ENCODE measurements at regions not wholly inside any gene's neighbourhood (a gene's known extent, or its start where the extent isn't known, plus 50 kb on each side); places are given as distances from the start of the nearest gene placed in this dataset.

GRCh38 chr2:65504201-65504600 lies 71.8 kb upstream of the SPRED2 start:
- Histone ChIP-seq H3K9ac (ENCODE audit: low read length) (no peak overlapping the region), H3K27me3 (ENCODE audit: low read length) (no peaks in the 10 kb centered on the region)
- TF ChIP-seq CTCF (IDR thresholded peaks at IDR 0.05; ENCODE audit: insufficient read depth, low read length, poor library complexity, severe bottlenecking) (no peak), EZH2phosphoT487 (conservative IDR thresholded peaks at IDR 0.05; ENCODE audit: low read length) (no peak)

GRCh38 chr2:65503746-65504145 lies 71.3 kb upstream of the SPRED2 start:
- no peaks in the 10 kb centered on the region for H3F3A ChIP-seq (ENCODE audit: insufficient read depth)
- no peaks in the 10 kb centered on the region for H3K9me2 ChIP-seq (replicated peaks; ENCODE audit: insufficient read depth, low read length)
- H3K9me3 ChIP-seq (ENCODE audit: insufficient read depth, low read length) = no peaks in the 10 kb centered on the region
- H2AFZ ChIP-seq (ENCODE audit: low read depth, low read length, severe bottlenecking) = no peak overlapping the region
- H3K9ac ChIP-seq (ENCODE audit: low read length) = no peak overlapping the region
- H3K79me2 ChIP-seq (ENCODE audit: insufficient read depth, low read length) = no peaks in the 10 kb centered on the region
- H3K4me2 ChIP-seq (ENCODE audit: low read depth, low read length, poor library complexity, severe bottlenecking) = no peak overlapping the region
- no peaks in the 10 kb centered on the region for H3K27me3 ChIP-seq (ENCODE audit: low read length)
- H3K27ac ChIP-seq (ENCODE audit: low read depth, low read length) = no peak overlapping the region
- no peaks in the 10 kb centered on the region for H4K20me1 ChIP-seq (ENCODE audit: low read depth, low read length)
- no peak overlapping the region for H3K4me3 ChIP-seq (ENCODE audit: insufficient read depth, low read length, poor library complexity, severe bottlenecking)
- H3K36me3 ChIP-seq (ENCODE audit: low read length) = no peaks in the 10 kb centered on the region
- TF ChIP-seq EZH2phosphoT487 (conservative IDR thresholded peaks at IDR 0.05; ENCODE audit: low read length) (no peak), CTCF (IDR thresholded peaks at IDR 0.05; ENCODE audit: insufficient read depth, low read length, poor library complexity, severe bottlenecking) (no peak)

More at GRCh38 chr2:65504201-65504600, 71.8 kb upstream of the SPRED2 start:
- H3F3A ChIP-seq (ENCODE audit: insufficient read depth) = no peaks in the 10 kb centered on the region
- no peaks in the 10 kb centered on the region for H3K36me3 ChIP-seq (ENCODE audit: low read length)
- H3K79me2 ChIP-seq (ENCODE audit: insufficient read depth, low read length) = no peaks in the 10 kb centered on the region
- no peaks in the 10 kb centered on the region for H4K20me1 ChIP-seq (ENCODE audit: low read depth, low read length)
- H3K9me2 ChIP-seq (replicated peaks; ENCODE audit: insufficient read depth, low read length) = no peaks in the 10 kb centered on the region
- H2AFZ ChIP-seq (ENCODE audit: low read depth, low read length, severe bottlenecking) = no peak overlapping the region
- no peak overlapping the region for H3K27ac ChIP-seq (ENCODE audit: low read depth, low read length)
- H3K4me3 ChIP-seq (ENCODE audit: insufficient read depth, low read length, poor library complexity, severe bottlenecking) = no peak overlapping the region
- H3K4me2 ChIP-seq (ENCODE audit: low read depth, low read length, poor library complexity, severe bottlenecking) = no peak overlapping the region
- H3K9me3 ChIP-seq (ENCODE audit: insufficient read depth, low read length) = no peaks in the 10 kb centered on the region

- H3K36me3 ChIP-seq (ENCODE audit: low read length) = no peaks in the 10 kb centered on the region
- no peak overlapping the region for H2AFZ ChIP-seq (ENCODE audit: low read depth, low read length, severe bottlenecking)
- H4K20me1 ChIP-seq (ENCODE audit: low read depth, low read length) = no peaks in the 10 kb centered on the region
- no peak for TF ChIP-seq EZH2phosphoT487 (conservative IDR thresholded peaks at IDR 0.05; ENCODE audit: low read length)
- TF ChIP-seq CTCF (IDR thresholded peaks at IDR 0.05; ENCODE audit: insufficient read depth, low read length, poor library complexity, severe bottlenecking) = no peak
- no peak overlapping the region for H3K9ac ChIP-seq (ENCODE audit: low read length)
- H3K4me2 ChIP-seq (ENCODE audit: low read depth, low read length, poor library complexity, severe bottlenecking) = no peak overlapping the region
- H3K27me3 ChIP-seq (ENCODE audit: low read length) = no peaks in the 10 kb centered on the region
- no peak overlapping the region for H3K4me3 ChIP-seq (ENCODE audit: insufficient read depth, low read length, poor library complexity, severe bottlenecking)
- H3F3A ChIP-seq (ENCODE audit: insufficient read depth) = no peaks in the 10 kb centered on the region
- no peaks in the 10 kb centered on the region for H3K79me2 ChIP-seq (ENCODE audit: insufficient read depth, low read length)
- H3K9me3 ChIP-seq (ENCODE audit: insufficient read depth, low read length) = no peaks in the 10 kb centered on the region
- H3K9me2 ChIP-seq (replicated peaks; ENCODE audit: insufficient read depth, low read length) = no peaks in the 10 kb centered on the region
- H3K27ac ChIP-seq (ENCODE audit: low read depth, low read length) = no peak overlapping the region
These were observed 69.4 kb upstream of the SPRED2 start for GRCh38 chr2:65501836-65502235.
